ENCODE measurements at regions not wholly inside any gene's neighbourhood (a gene's known extent, or its start where the extent isn't known, plus 50 kb on each side); places are given as distances from the start of the nearest gene placed in this dataset.

GRCh38 chr12:53854701-53855316 is 83.8 kb upstream of the HOXC13 start:
- TF ChIP-seq FOXK2 (IDR thresholded peaks at IDR 0.05) (no peak), CTBP1 (IDR thresholded peaks at IDR 0.05; ENCODE audit: borderline replicate concordance) (no peak), ZNF384 (IDR thresholded peaks at IDR 0.05) (no peak)
- ChIA-PET POLR2A (no interaction called here), CTCF (interaction anchor here (0.7 kb wide), 1 partner anchor 130 kb away, joined by 3 read pairs; the partner anchor contains the start of gene HOXC10)
- no peak for DNase-seq (ENCODE audit: extremely low spot score)

- POLR2A ChIA-PET: no interaction called here
- TF ChIP-seq ZNF384 (IDR thresholded peaks at IDR 0.05): no peak
- no peak for TF ChIP-seq FOXK2 (IDR thresholded peaks at IDR 0.05)
- no peak for DNase-seq (ENCODE audit: extremely low spot score)
- CTCF ChIA-PET: no interaction called here
These were observed 82.5 kb upstream of the HOXC13 start for GRCh38 chr12:53856132-53856531.

- TF ChIP-seq FOXM1 (IDR thresholded peaks at IDR 0.05; ENCODE audit: borderline replicate concordance): no peak
- TF ChIP-seq SUZ12 (IDR thresholded peaks at IDR 0.05): no peak
- POLR2A ChIA-PET: no interaction called here
- no peak for DNase-seq (ENCODE audit: extremely low spot score)
- CTCF ChIA-PET: no interaction called here
These were observed 81.0 kb upstream of the HOXC13 start for GRCh38 chr12:53857666-53858065.

GRCh38 chr12:53860426-53861345 is 77.9 kb upstream of the HOXC13 start:
- ChIA-PET CTCF (interaction anchor here (1.7 kb wide), 1 partner anchor 9 kb away, joined by 3 read pairs; no protein-coding TSS in a partner anchor), POLR2A (no interaction called here)
- DNase-seq (ENCODE audit: extremely low spot score): no peak
- TF ChIP-seq FOXK2 (IDR thresholded peaks at IDR 0.05) (no peak), ZNF384 (IDR thresholded peaks at IDR 0.05) (no peak), FOXM1 (IDR thresholded peaks at IDR 0.05; ENCODE audit: borderline replicate concordance) (no peak), TARDBP (IDR thresholded peaks at IDR 0.05) (no peak), L3MBTL2 (conservative IDR thresholded peaks at IDR 0.05) (no peak), HDGF (IDR thresholded peaks at IDR 0.05; ENCODE audit: borderline replicate concordance) (no peak), ARNT (IDR thresholded peaks at IDR 0.05) (no peak), FOXA1 (IDR thresholded peaks at IDR 0.05) (no peak), BHLHE40 (IDR thresholded peaks at IDR 0.05; ENCODE audit: borderline replicate concordance) (no peak), LEF1 (IDR thresholded peaks at IDR 0.05; ENCODE audit: borderline replicate concordance) (no peak), SP1 (IDR thresholded peaks at IDR 0.05) (no peak), NFRKB (IDR thresholded peaks at IDR 0.05) (no peak), ELF4 (IDR thresholded peaks at IDR 0.05) (no peak), CTBP1 (IDR thresholded peaks at IDR 0.05; ENCODE audit: borderline replicate concordance) (no peak), SUZ12 (IDR thresholded peaks at IDR 0.05) (no peak)
- TF ChIP-seq, protein P1, sequence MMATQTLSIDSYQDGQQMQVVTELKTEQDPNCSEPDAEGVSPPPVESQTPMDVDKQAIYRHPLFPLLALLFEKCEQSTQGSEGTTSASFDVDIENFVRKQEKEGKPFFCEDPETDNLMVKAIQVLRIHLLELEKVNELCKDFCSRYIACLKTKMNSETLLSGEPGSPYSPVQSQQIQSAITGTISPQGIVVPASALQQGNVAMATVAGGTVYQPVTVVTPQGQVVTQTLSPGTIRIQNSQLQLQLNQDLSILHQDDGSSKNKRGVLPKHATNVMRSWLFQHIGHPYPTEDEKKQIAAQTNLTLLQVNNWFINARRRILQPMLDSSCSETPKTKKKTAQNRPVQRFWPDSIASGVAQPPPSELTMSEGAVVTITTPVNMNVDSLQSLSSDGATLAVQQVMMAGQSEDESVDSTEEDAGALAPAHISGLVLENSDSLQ (IDR thresholded peaks at IDR 0.05): no peak

DNA sequence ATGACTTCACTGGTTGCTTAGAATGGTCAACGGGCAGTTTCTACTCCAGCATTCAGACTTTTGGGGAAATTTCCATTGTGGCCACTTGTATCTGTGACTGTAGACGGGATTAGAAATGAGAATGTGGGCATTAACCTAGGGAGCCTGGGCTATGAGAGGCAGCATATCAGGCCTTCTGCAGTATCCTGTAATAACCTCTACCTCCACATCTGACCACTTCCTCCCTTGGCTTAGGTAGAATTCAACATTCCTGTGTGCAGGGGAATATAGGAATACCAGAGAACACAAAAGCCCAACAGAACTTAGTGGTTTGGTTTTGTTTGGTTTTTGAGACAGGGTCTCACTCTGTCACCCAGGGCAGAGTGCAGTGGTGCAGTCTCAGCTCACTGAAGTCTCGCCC is 76.4 kb upstream of the HOXC13 start:
- no peak for DNase-seq (ENCODE audit: extremely low spot score)
- POLR2A ChIA-PET: no interaction called here
- TF ChIP-seq ELF4 (IDR thresholded peaks at IDR 0.05): no peak
- CTCF ChIA-PET: no interaction called here

DNA sequence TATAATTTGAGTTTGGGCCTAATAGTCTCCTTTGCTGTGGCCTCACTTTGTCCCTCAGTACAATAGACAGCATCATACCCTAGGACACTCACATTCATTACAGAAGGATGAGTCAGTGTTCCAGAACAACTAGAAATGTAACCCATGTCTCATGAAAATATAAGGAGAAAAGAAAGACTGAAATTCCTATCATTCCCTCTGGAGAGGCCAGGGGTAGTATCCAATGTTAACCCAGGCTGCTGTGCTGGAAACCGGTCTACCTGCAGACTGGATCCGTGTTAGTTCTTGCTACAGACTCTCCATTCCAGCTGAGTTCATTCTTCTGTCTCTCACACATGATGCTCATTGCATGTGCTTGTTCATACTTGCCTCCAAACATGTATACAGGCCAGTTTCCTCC is 75.8 kb upstream of the HOXC13 start:
- no peak for TF ChIP-seq NFRKB (IDR thresholded peaks at IDR 0.05)
- no peak for TF ChIP-seq FOXK2 (IDR thresholded peaks at IDR 0.05)
- no peak for TF ChIP-seq HDGF (IDR thresholded peaks at IDR 0.05; ENCODE audit: borderline replicate concordance)
- no peak for TF ChIP-seq ZNF384 (IDR thresholded peaks at IDR 0.05)
- TF ChIP-seq LEF1 (IDR thresholded peaks at IDR 0.05; ENCODE audit: borderline replicate concordance): no peak
- TF ChIP-seq CTBP1 (IDR thresholded peaks at IDR 0.05; ENCODE audit: borderline replicate concordance): no peak
- no peak for TF ChIP-seq ARNT (IDR thresholded peaks at IDR 0.05)
- TF ChIP-seq TARDBP (IDR thresholded peaks at IDR 0.05): no peak
- TF ChIP-seq ELF4 (IDR thresholded peaks at IDR 0.05): no peak
- TF ChIP-seq SUZ12 (IDR thresholded peaks at IDR 0.05): no peak
- TF ChIP-seq, protein P1 (IDR thresholded peaks at IDR 0.05): no peak
- no peak for TF ChIP-seq BHLHE40 (IDR thresholded peaks at IDR 0.05; ENCODE audit: borderline replicate concordance)
- ChIA-PET CTCF (no interaction called here), POLR2A (no interaction called here)
- DNase-seq (ENCODE audit: extremely low spot score): no peak

- ChIA-PET POLR2A (no interaction called here), CTCF (no interaction called here)
- no peak for DNase-seq (ENCODE audit: extremely low spot score)
- no peak for TF ChIP-seq LEF1 (IDR thresholded peaks at IDR 0.05; ENCODE audit: borderline replicate concordance)
- no peak for TF ChIP-seq SP1 (IDR thresholded peaks at IDR 0.05)
- no peak for TF ChIP-seq BHLHE40 (IDR thresholded peaks at IDR 0.05; ENCODE audit: borderline replicate concordance)
- TF ChIP-seq NFRKB (IDR thresholded peaks at IDR 0.05): no peak
- TF ChIP-seq TARDBP (IDR thresholded peaks at IDR 0.05): no peak
- no peak for TF ChIP-seq ZNF384 (IDR thresholded peaks at IDR 0.05)
- no peak for TF ChIP-seq ARNT (IDR thresholded peaks at IDR 0.05)
- no peak for TF ChIP-seq SUZ12 (IDR thresholded peaks at IDR 0.05)
- TF ChIP-seq, protein P1 (IDR thresholded peaks at IDR 0.05): no peak
- no peak for TF ChIP-seq FOXK2 (IDR thresholded peaks at IDR 0.05)
These were observed 71.9 kb upstream of the HOXC13 start for GRCh38 chr12:53866727-53867126.

Data from HEK293T (cell line).